Neural crest cell (in vitro differentiated cells): ENCODE measurements at regions not wholly inside any gene's neighbourhood (a gene's known extent, or its start where the extent isn't known, plus 50 kb on each side); places are given as distances from the start of the nearest gene placed in this dataset.

Experiments used
- DNase-seq: peaks from one replicate; pipeline ENCODE4 v3.0.0; 2021; ENCODE audit warnings: low read depth, mixed read lengths, low spot score
- H3K27ac Mint-ChIP-seq: one replicate; pipeline ENCODE4 v1.8.0; 2021; ENCODE audit warnings: mild to moderate bottlenecking, mixed read lengths; ENCODE audit not compliant: unreplicated experiment
- H3K27me3 Mint-ChIP-seq: 2 replicates; pipeline ENCODE4 v1.8.0; 2021; ENCODE audit warnings: low read depth, mild to moderate bottlenecking, mixed read lengths
- H3K36me3 Mint-ChIP-seq: 2 replicates; pipeline ENCODE4 v1.8.0; 2021; ENCODE audit warnings: low read depth, mild to moderate bottlenecking, mixed read lengths
- H3K4me1 Mint-ChIP-seq: 2 replicates; pipeline ENCODE4 v1.8.0; 2021; ENCODE audit warnings: mixed read lengths
- H3K4me3 Mint-ChIP-seq: one replicate; pipeline ENCODE4 v1.8.0; 2021; ENCODE audit warnings: mild to moderate bottlenecking, mixed read lengths
- H3K9me3 Mint-ChIP-seq: 2 replicates; pipeline ENCODE4 v1.8.0; 2021; ENCODE audit warnings: mixed read lengths
- TF ChIP-seq, protein P1 (sequence below): fragments of 200-600 bp; sonication (generic); conservative IDR thresholded peaks from 2 replicates; pipeline ENCODE4 v1.5.0; 2021; ENCODE audit warnings: antibody characterized with exemption, mild to moderate bottlenecking

DNA sequence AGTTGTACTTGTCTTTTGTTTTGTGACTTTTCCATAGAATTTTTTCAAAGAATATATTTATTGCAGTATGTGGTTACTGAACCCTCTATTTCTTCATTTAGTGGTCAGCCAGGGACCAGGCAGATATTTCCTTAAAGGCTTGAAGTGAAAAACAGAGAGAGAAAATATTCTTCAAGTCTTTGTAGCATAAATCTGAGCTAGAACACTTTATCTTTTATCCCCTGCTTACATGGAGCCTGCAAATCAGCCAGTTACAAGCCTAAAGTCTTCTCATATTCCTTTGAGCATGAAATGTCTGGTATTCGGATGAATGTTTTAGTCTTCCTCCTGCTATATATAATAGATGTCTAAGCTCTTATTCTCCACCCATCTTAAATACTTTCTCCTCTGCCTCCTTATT, 1557.5 kb upstream of the ACVR2A start:
- Mint-ChIP-seq H3K4me1 (no peaks in the 10 kb centered on the region), H3K36me3 (peaks cover 2% of the 10 kb centered on the region), H3K4me3 (no peak overlapping the region), H3K27ac (no peak overlapping the region), H3K9me3 (peaks cover 11% of the 10 kb centered on the region), H3K27me3 (no peaks in the 10 kb centered on the region)
- no peak for DNase-seq
- TF ChIP-seq, protein P1, sequence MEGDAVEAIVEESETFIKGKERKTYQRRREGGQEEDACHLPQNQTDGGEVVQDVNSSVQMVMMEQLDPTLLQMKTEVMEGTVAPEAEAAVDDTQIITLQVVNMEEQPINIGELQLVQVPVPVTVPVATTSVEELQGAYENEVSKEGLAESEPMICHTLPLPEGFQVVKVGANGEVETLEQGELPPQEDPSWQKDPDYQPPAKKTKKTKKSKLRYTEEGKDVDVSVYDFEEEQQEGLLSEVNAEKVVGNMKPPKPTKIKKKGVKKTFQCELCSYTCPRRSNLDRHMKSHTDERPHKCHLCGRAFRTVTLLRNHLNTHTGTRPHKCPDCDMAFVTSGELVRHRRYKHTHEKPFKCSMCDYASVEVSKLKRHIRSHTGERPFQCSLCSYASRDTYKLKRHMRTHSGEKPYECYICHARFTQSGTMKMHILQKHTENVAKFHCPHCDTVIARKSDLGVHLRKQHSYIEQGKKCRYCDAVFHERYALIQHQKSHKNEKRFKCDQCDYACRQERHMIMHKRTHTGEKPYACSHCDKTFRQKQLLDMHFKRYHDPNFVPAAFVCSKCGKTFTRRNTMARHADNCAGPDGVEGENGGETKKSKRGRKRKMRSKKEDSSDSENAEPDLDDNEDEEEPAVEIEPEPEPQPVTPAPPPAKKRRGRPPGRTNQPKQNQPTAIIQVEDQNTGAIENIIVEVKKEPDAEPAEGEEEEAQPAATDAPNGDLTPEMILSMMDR, result no peak

DNA sequence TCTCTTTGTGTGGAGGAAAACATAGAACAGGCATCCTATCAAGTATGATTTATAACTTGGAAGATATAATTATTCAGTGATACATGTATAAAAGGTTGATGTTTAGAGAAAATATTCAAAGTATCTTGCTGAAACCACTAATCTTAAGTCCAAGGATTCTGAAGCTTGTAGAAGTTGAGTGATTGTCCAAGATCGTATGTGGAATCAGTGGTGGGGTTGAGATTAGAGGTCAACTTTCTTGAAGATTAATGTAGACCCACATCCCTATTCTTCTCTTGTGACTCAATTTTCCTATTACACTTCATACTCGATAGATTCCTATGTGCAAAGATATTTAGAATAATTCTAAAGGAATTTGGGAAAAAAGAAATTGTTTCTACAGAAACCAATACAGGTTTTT, 1565.9 kb upstream of the ACVR2A start:
- H3K27ac Mint-ChIP-seq, result no peak overlapping the region
- no peaks in the 10 kb centered on the region for H3K27me3 Mint-ChIP-seq
- DNase-seq, result no peak
- H3K36me3 Mint-ChIP-seq, result no peaks in the 10 kb centered on the region
- no peaks in the 10 kb centered on the region for H3K4me1 Mint-ChIP-seq
- no peaks in the 10 kb centered on the region for H3K9me3 Mint-ChIP-seq
- TF ChIP-seq, protein P1, result no peak
- no peak overlapping the region for H3K4me3 Mint-ChIP-seq

- H3K4me3 Mint-ChIP-seq, result no peak overlapping the region
- H3K36me3 Mint-ChIP-seq, result no peaks in the 10 kb centered on the region
- TF ChIP-seq, protein P1, result no peak
- no peaks in the 10 kb centered on the region for H3K27me3 Mint-ChIP-seq
- H3K4me1 Mint-ChIP-seq, result no peaks in the 10 kb centered on the region
- H3K27ac Mint-ChIP-seq, result no peak overlapping the region
- no peak for DNase-seq
- no peaks in the 10 kb centered on the region for H3K9me3 Mint-ChIP-seq
These were observed 1573.5 kb upstream of the ACVR2A start for GRCh38 chr2:146271131-146271831.

- H3K4me1 Mint-ChIP-seq, result no peaks in the 10 kb centered on the region
- H3K27ac Mint-ChIP-seq, result no peak overlapping the region
- H3K27me3 Mint-ChIP-seq, result no peaks in the 10 kb centered on the region
- H3K36me3 Mint-ChIP-seq, result no peaks in the 10 kb centered on the region
- H3K9me3 Mint-ChIP-seq, result no peaks in the 10 kb centered on the region
- TF ChIP-seq, protein P1, result no peak
- no peak for DNase-seq
- no peak overlapping the region for H3K4me3 Mint-ChIP-seq
These were observed 1574.2 kb upstream of the ACVR2A start for GRCh38 chr2:146270618-146271017.

DNA sequence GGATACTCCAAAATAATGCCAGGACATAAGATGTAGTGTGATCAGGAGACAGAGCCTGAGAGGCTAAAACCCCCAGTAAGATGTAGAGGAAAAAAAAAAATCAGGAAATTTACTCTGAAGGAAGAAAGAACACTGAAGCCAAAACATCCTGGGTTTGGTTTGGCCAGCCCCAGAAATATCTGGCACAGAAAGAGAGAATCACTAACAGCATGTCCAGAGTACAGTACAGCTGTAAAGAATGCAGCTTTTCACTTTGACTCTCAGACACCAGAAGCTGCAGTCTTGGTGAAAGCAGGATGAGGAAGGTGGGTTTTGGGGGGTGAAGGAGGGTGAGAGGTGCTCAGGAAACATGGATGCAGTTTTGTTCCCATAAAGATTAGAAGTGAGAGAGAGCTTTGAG, 1577.7 kb upstream of the ACVR2A start:
- DNase-seq, result no peak
- H3K4me3 Mint-ChIP-seq, result no peak overlapping the region
- H3K36me3 Mint-ChIP-seq, result peaks cover 3% of the 10 kb centered on the region
- no peaks in the 10 kb centered on the region for H3K27me3 Mint-ChIP-seq
- TF ChIP-seq, protein P1, result no peak
- H3K27ac Mint-ChIP-seq, result no peak overlapping the region
- peaks cover 3% of the 10 kb centered on the region for H3K9me3 Mint-ChIP-seq
- H3K4me1 Mint-ChIP-seq, result peaks cover 4% of the 10 kb centered on the region
